ENCODE measurements at regions not wholly inside any gene's neighbourhood (a gene's known extent, or its start where the extent isn't known, plus 50 kb on each side); places are given as distances from the start of the nearest gene placed in this dataset.
A peak's percentile ranks its signal among the peaks of the same experiment; 100 is the strongest.

DNA sequence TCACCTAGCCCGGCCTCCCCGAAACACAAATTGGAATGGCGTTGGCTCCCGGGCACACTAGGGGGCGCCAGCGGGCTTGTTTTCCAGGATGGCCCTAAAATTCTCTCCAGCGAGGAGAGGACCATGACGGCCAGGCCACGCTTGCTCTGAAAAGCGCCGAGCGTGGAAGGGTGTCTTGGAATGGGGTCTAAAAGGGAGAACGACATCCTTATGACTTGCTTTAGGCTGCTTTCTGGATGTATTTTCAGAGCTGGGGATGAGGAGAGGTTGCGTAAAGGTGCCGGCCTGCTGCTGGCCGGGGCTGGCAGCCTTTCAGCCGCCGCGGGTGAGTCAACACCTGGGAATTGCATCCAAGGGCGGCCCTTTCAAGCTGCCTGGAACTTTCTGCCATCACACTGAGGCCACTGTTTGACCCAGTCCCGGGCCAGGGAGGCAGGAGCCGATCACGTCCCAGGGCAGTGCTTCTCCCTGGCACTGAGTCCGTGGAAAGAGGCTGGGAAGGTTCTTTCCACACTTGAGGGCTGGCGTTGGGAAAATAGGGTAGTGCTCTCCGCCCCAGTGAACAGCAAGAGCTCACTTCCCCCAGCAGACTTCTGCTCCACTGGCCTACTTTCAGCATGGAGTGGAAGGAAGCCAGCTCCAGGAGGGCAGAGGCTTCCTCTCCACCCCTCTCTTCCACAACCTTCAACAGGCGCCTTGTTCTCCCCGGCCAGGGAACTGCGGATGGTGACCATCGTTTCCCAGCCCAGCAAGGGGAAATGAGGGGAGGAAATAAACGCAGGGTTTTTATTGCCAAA, 216.2 kb downstream of the TTC8 start:
- Mint-ChIP-seq H3K4me1 (peaks cover 11% of the 10 kb centered on the region), H3K9me3 (peaks cover 13% of the 10 kb centered on the region), H3K27me3 (peaks cover 26% of the 10 kb centered on the region), H3K36me3 (peaks cover 5% of the 10 kb centered on the region), H3K4me3 (peak overlapping the region; percentile 19), H3K27ac (no peak overlapping the region)
- CTCF ChIA-PET: interaction anchor here (0.8 to 2.4 kb wide), 14 partner anchors 12 to 892 kb away, joined by 3 to 10 read pairs (median 4); no protein-coding TSS in a partner anchor
- peak; percentile 86 for DNase-seq

DNA sequence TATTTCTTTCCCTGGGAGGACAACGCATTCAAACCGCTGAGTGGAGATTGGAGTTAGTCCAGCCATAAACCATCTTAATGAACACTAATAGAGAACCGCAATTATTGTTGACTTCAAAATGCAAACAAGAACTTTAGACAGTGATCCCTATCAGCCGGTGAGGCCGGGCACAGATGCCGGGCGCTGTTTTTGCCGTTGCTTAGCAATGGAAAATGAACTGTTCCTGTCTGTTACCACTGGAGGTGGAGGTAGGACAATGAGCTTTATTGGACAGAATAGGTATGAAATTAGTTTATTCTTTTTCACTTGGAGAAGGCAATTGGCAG, 216.8 kb downstream of the TTC8 start:
- no peak for DNase-seq
- peaks cover 5% of the 10 kb centered on the region for H3K36me3 Mint-ChIP-seq
- no peak overlapping the region for H3K4me3 Mint-ChIP-seq

DNA sequence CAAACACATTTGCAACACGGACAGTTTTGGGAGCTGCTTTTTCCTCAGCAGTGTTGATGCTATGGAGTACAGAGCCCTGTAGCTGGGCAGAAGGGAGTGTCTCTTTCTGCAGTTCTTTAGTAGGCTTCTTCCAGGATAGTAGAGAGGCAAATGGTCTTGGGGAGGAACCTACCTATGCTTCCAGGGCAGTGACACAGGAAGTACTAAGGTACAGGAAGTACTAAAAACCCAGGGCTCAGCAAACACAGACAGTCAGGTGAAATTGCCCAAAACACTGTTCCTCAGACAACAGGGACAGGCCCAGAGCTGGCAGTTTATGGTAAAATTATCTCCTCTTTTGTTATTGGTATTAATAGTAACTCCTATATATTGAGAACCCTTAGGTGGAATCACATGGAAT, 217.6 kb downstream of the TTC8 start:
- Mint-ChIP-seq H3K4me1 (peaks cover 11% of the 10 kb centered on the region), H3K27ac (no peak overlapping the region), H3K27me3 (peaks cover 22% of the 10 kb centered on the region), H3K36me3 (peaks cover 5% of the 10 kb centered on the region), H3K4me3 (no peak overlapping the region), H3K9me3 (peaks cover 13% of the 10 kb centered on the region)
- no peak for DNase-seq
- CTCF ChIA-PET: interaction anchor here (1.0 to 2.4 kb wide), 8 partner anchors 14 to 884 kb away, joined by 3 to 10 read pairs (median 4); no protein-coding TSS in a partner anchor

More for the DNA sequence above, 216.8 kb downstream of the TTC8 start:
- H3K9me3 Mint-ChIP-seq: peaks cover 13% of the 10 kb centered on the region
- H3K4me1 Mint-ChIP-seq: peaks cover 11% of the 10 kb centered on the region
- CTCF ChIA-PET: interaction anchor here (0.8 to 2.4 kb wide), 15 partner anchors 13 to 892 kb away, joined by 3 to 10 read pairs (median 4); no protein-coding TSS in a partner anchor
- H3K27me3 Mint-ChIP-seq: peaks cover 21% of the 10 kb centered on the region
- H3K27ac Mint-ChIP-seq: no peak overlapping the region

DNA sequence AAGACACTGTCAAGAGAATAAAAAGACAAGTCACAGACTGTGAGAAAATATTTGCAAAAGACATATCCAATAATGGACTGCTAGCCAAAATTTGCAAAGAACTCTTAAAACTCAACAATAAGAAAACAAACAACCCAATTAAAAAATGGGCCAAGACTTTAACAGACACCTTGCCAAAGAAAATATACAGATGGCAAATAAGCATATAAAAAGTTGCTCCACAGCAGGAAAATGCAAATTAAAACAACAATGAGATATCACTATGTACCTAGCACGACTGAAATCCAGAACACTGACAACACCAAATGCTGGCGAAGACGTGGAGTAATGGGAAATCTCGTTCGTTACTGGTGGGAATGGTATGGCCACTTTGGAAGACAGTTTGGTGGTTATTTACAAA, 228.9 kb downstream of the TTC8 start:
- H3K27ac Mint-ChIP-seq: no peak overlapping the region
- H3K36me3 Mint-ChIP-seq: no peaks in the 10 kb centered on the region
- peaks cover 4% of the 10 kb centered on the region for H3K27me3 Mint-ChIP-seq
- H3K4me3 Mint-ChIP-seq: no peak overlapping the region
- H3K9me3 Mint-ChIP-seq: peaks cover 3% of the 10 kb centered on the region
- no peak for DNase-seq
- no peaks in the 10 kb centered on the region for H3K4me1 Mint-ChIP-seq
- CTCF ChIA-PET: no interaction called here

DNA sequence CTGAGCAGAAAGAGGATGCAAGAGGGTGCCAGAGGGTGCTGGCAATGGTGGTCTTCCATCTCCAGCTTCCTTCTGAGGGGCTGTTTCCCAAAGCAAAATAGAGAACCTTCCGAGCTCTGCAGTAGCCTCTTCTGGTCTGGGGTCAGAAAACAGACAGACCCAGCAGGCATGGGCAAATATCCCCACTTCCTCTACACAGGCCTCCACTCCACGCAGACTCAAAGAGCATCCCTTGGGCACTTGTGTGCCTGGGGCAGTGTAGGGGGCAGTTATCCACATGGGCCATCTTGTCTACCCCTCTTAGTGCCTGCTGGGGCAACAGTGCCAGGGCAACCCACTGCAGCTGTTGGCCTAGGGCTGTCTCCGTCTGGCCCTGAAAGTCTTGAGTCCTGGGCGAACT, 231.9 kb downstream of the TTC8 start:
- CTCF ChIA-PET: no interaction called here
- no peaks in the 10 kb centered on the region for H3K36me3 Mint-ChIP-seq

DNA sequence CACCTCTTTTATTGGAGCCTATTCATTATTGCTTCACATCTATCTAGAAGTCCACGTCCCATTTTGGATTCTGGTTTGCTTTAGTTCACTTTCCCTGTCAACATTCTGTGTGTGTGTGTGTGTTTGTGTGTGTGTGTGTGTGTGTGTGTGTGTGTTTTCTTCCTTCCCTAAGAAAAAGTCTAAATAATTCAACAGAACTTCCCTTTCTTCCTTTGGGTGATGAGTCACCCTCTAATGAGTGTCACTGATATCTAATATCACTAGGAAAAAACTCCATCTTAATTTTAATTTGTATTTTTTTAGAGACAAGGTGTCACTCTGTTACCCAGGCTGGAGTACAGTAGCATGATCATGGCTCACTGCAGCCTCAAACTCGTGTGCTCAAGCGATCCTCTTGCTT, 234.2 kb downstream of the TTC8 start:
- no peak for DNase-seq
- H3K9me3 Mint-ChIP-seq: no peaks in the 10 kb centered on the region
- no peak overlapping the region for H3K27ac Mint-ChIP-seq
- no peaks in the 10 kb centered on the region for H3K4me1 Mint-ChIP-seq
- CTCF ChIA-PET: interaction anchor here (1.5 kb wide), 1 partner anchor 18 kb away, joined by 4 read pairs; no protein-coding TSS in a partner anchor
- no peak overlapping the region for H3K4me3 Mint-ChIP-seq
- H3K36me3 Mint-ChIP-seq: no peaks in the 10 kb centered on the region
- H3K27me3 Mint-ChIP-seq: peaks cover 15% of the 10 kb centered on the region

More for the DNA sequence above, 231.9 kb downstream of the TTC8 start:
- DNase-seq: no peak
- H3K27ac Mint-ChIP-seq: no peak overlapping the region
- no peaks in the 10 kb centered on the region for H3K4me1 Mint-ChIP-seq
- peaks cover 3% of the 10 kb centered on the region for H3K9me3 Mint-ChIP-seq
- H3K27me3 Mint-ChIP-seq: peaks cover 11% of the 10 kb centered on the region
- no peak overlapping the region for H3K4me3 Mint-ChIP-seq

DNA sequence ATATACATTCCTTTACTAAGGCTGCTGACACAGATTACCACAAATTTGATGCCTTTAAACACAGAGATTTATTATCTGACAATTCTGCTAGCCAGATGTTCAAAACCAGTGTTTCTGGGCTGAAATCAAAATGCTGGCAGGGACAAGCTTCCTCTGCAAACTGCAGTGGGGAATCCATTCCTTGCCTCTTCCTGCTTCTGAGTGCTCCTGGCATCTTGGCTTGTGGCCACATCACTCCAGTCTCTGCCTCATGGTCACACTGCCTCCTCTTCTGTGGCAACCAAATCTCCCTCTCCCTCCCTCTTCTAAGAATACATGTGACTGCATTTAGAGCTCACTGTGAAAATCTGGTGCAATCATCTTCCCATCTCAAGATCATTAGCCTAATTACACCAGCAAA, 235.7 kb downstream of the TTC8 start:
- Mint-ChIP-seq H3K4me3 (no peak overlapping the region), H3K27me3 (peaks cover 14% of the 10 kb centered on the region), H3K4me1 (no peaks in the 10 kb centered on the region), H3K27ac (no peak overlapping the region), H3K9me3 (no peaks in the 10 kb centered on the region), H3K36me3 (no peaks in the 10 kb centered on the region)
- CTCF ChIA-PET: interaction anchor here (1.2 kb wide), 1 partner anchor 911 kb away, joined by 3 read pairs; no protein-coding TSS in a partner anchor
- DNase-seq: no peak

DNA sequence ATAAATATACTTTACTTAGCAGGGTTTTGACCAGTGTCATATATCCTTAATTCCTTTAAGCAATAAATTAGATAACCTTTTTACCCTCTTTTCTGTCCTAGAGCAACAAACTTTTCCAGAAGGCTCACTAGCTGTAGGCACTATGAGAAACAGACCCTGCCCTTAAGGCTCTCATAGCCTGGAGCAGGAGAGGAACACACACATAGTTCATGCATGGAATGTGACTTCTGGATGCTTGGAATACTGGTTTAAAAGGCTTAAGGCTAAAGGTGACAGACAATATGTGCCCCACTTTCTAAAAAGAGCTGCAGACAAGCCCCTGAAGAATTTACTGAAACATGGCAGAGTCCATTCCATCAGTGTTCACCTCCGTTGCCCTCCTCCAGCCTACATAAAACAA, 237.2 kb downstream of the TTC8 start:
- Mint-ChIP-seq H3K4me3 (no peak overlapping the region), H3K27ac (no peak overlapping the region), H3K36me3 (no peaks in the 10 kb centered on the region), H3K27me3 (peaks cover 14% of the 10 kb centered on the region), H3K9me3 (no peaks in the 10 kb centered on the region), H3K4me1 (no peaks in the 10 kb centered on the region)
- CTCF ChIA-PET: no interaction called here
- no peak for DNase-seq

DNA sequence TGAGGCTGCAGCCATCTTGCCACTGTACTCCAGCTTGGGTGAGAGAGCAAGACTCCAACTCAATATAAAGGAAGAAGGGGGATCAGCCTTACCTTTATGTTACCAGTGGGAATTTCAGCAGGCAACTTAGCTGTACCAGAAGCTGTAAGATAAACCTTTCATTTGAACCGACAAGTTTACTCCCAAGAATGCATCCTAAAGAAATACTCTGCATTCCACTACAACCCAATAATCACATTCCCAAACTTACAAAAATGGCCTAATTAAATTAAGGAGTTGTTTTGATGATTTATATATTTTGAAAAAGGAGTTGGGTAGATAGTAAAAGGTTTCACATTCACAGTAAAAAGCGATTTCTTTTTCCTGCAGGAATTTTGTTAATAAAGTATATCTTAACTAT, 241.4 kb downstream of the TTC8 start:
- CTCF ChIA-PET: interaction anchor here (0.7 kb wide), 1 partner anchor 1923 kb away, joined by 3 read pairs; no protein-coding TSS in a partner anchor
- no peaks in the 10 kb centered on the region for H3K36me3 Mint-ChIP-seq
- H3K27me3 Mint-ChIP-seq: peaks cover 20% of the 10 kb centered on the region
- H3K4me1 Mint-ChIP-seq: peaks cover 5% of the 10 kb centered on the region
- H3K9me3 Mint-ChIP-seq: no peaks in the 10 kb centered on the region
- DNase-seq: no peak
- H3K4me3 Mint-ChIP-seq: no peak overlapping the region
- no peak overlapping the region for H3K27ac Mint-ChIP-seq

DNA sequence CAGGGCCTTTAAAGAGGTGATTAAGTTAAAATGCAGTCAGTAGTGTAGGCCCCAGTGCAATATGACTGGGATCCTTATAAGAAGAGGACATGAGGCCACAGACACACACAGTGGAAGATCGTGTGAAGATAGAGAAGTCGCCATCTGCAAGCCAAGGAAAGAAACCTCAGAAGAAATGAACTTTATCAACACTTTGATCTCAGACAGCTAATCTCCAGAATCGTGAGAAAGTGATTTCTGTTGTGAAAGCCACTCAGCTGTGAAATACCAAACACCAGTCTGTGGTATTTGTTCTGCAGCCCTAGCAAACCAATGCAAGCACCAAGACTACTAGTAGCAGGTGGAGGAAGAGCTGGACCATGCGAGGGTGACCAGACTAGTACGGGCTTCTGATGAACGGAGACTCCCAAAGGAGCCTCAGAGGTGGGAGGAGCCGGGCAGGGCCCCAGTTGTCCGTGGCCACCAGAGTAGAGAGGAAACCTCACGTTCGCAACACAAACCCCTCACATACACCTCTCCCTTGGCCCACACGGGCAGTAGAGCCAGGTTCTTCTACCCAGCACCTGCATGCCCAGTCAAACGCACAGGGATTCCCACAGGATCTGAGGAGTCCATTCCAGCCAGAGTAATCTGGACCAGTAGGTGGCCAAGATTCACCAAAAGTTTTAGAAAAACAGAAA, 243.0 kb downstream of the TTC8 start:
- CTCF ChIA-PET: no interaction called here
- H3K27ac Mint-ChIP-seq: no peak overlapping the region
- peaks cover 5% of the 10 kb centered on the region for H3K4me1 Mint-ChIP-seq
- no peak overlapping the region for H3K4me3 Mint-ChIP-seq
- H3K27me3 Mint-ChIP-seq: peaks cover 17% of the 10 kb centered on the region
- no peaks in the 10 kb centered on the region for H3K9me3 Mint-ChIP-seq
- no peak for DNase-seq
- no peaks in the 10 kb centered on the region for H3K36me3 Mint-ChIP-seq

DNA sequence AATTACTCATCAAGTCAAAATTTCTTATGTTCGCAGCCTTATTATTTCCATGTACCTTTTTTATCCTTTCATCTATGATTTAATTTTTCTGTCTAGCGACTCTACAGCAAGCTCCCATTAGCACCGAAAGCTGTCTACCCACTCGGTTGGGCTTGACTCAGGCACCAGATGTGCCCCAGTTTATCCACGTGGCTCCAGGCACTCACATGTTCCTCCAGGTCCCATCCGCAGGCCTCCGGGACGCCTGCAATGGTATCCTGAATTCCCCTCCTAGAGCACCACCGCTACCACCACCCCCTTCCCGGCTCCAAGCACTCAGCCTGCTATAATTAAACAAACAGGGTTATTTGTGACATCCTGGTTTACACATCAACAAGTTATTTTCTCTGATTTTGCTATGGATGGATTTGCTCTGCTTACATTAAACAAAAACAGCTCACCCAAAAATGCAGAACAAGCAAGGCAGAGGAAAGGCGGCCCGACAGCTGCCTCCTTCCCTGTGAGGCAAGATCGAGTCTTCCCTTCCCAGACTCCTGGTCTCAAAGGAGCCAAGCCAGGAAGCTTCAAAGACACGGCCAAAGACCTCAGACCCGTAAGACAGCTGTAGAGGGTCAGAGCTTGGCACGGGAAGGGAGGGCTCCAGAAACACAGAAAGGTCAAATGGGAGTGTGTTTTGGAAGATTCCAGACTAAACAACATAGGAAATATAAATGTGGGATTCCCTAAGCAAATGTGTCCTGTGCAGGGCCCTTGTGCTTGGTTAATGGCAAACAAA, 253.8 kb downstream of the TTC8 start:
- no peak for DNase-seq
- CTCF ChIA-PET: no interaction called here
- no peaks in the 10 kb centered on the region for H3K4me1 Mint-ChIP-seq
- H3K9me3 Mint-ChIP-seq: no peaks in the 10 kb centered on the region
- H3K4me3 Mint-ChIP-seq: no peak overlapping the region
- H3K36me3 Mint-ChIP-seq: no peaks in the 10 kb centered on the region
- peaks cover 29% of the 10 kb centered on the region for H3K27me3 Mint-ChIP-seq
- no peak overlapping the region for H3K27ac Mint-ChIP-seq

DNA sequence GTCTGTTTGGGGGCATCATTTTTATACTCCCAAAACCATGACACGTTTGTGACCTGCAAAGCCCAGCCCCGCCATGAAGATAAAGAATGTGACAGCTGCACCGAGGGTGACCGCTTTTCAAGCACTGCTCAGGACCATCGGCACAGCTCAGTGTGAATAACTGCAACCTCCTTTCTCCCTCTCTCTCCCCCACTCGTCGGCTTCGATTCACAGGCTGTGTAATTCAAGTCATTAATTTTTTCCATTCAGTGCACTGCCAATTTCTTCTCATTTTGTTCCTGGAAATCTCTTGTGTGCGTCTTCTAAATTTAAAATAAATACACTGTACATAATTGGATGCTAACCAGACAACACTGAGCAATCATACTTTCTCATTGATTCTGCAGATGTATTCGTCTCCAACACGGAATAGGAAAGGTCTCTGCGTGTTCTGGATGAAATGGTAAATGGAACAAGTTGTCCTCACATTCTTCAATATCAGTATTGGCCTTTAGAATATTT, 260.8 kb downstream of the TTC8 start:
- Mint-ChIP-seq H3K27ac (no peak overlapping the region), H3K36me3 (no peaks in the 10 kb centered on the region), H3K4me3 (no peak overlapping the region), H3K4me1 (no peaks in the 10 kb centered on the region), H3K27me3 (peaks cover 11% of the 10 kb centered on the region), H3K9me3 (no peaks in the 10 kb centered on the region)
- CTCF ChIA-PET: no interaction called here
- no peak for DNase-seq

DNA sequence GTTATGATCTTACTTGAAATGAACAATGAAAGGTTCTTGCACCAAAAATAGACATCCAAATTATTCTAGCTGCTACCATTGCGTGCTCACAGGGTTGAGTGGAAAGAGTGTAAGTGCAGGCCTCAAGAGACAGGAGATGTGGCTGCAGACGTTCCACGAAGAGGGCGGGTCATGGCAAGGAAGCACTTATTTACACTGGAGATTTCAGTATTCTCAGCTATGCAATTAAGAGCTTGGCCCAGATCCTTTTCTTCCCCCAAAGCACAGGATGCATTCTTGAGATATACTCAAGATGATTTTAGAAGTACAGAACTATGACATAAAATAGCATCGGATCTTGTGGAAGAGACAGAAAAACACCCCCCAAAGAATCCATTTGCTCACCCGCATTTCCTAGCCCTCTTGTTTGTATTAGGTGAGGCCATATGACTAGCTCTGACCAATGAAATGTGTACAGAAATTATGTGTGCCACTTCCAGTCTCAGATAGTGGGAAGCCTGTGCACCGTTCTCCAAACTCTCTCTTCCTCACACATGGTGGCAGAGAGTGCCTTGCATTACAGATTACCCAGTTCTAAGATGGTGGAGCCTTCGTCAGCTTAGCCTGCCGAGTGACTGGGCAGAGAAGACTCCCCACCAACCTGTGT, 261.4 kb downstream of the TTC8 start:
- Mint-ChIP-seq H3K27ac (no peak overlapping the region), H3K4me3 (no peak overlapping the region), H3K4me1 (no peaks in the 10 kb centered on the region), H3K9me3 (no peaks in the 10 kb centered on the region), H3K36me3 (no peaks in the 10 kb centered on the region), H3K27me3 (peaks cover 11% of the 10 kb centered on the region)
- DNase-seq: no peak
- CTCF ChIA-PET: no interaction called here

DNA sequence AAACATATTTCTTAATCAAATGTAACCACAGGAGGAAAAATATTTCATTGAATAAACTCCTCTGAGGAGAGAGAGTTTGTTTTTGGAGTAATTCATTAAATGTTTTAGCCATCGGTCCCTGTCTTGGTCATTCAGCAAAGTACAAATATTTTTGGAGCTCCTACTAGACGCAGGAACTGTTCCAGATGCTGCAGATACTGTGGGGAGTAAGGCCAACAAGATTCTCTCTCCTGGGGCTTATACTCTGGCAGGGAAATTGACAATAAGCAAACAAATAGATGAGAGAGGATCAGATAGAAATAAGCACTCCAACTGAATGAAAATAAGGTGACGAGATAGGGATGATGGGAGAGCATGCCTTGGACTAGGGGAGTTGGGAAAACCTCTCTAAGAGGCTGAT, 264.1 kb downstream of the TTC8 start:
- CTCF ChIA-PET: no interaction called here
- H3K4me3 Mint-ChIP-seq: no peak overlapping the region
- peaks cover 4% of the 10 kb centered on the region for H3K27me3 Mint-ChIP-seq
- peaks cover 2% of the 10 kb centered on the region for H3K9me3 Mint-ChIP-seq
- no peak overlapping the region for H3K27ac Mint-ChIP-seq
- no peak for DNase-seq
- no peaks in the 10 kb centered on the region for H3K36me3 Mint-ChIP-seq
- H3K4me1 Mint-ChIP-seq: no peaks in the 10 kb centered on the region
